ENCODE measurements at regions not wholly inside any gene's neighbourhood (a gene's known extent, or its start where the extent isn't known, plus 50 kb on each side); places are given as distances from the start of the nearest gene placed in this dataset.

DNA sequence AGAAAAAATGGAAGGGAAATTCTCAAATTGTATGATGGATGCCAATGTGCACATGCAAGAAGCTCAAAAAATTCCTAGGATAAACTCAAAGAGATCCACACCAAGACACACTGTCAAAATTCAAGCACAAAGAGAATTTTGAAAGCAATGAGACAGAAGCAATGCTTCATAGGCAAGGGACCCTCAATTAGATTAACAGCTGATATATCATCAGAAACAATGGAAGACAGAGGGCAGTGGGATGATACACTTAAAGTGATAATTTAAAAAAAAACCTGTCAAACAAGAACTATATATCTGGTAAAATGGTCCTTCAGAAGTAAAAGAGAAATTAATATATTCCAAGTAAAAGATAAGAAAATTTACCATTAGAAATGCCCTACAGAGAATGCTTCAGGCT, 306.3 kb upstream of the PCDH7 start:
- Histone ChIP-seq H3K4me3 (ENCODE audit: low read depth, low read length) (no peak overlapping the region), H3K9me3 (ENCODE audit: severe bottlenecking) (peaks cover 16% of the 10 kb centered on the region), H3K27me3 (ENCODE audit: insufficient read depth, low read depth, severe bottlenecking) (no peaks in the 10 kb centered on the region), H3K36me3 (no peaks in the 10 kb centered on the region), H3K27ac (no peak overlapping the region)
- TF ChIP-seq, protein P1, sequence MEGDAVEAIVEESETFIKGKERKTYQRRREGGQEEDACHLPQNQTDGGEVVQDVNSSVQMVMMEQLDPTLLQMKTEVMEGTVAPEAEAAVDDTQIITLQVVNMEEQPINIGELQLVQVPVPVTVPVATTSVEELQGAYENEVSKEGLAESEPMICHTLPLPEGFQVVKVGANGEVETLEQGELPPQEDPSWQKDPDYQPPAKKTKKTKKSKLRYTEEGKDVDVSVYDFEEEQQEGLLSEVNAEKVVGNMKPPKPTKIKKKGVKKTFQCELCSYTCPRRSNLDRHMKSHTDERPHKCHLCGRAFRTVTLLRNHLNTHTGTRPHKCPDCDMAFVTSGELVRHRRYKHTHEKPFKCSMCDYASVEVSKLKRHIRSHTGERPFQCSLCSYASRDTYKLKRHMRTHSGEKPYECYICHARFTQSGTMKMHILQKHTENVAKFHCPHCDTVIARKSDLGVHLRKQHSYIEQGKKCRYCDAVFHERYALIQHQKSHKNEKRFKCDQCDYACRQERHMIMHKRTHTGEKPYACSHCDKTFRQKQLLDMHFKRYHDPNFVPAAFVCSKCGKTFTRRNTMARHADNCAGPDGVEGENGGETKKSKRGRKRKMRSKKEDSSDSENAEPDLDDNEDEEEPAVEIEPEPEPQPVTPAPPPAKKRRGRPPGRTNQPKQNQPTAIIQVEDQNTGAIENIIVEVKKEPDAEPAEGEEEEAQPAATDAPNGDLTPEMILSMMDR (IDR thresholded peaks at IDR 0.05; ENCODE audit: low read depth, low read length): no peak
- no peak for DNase-seq

DNA sequence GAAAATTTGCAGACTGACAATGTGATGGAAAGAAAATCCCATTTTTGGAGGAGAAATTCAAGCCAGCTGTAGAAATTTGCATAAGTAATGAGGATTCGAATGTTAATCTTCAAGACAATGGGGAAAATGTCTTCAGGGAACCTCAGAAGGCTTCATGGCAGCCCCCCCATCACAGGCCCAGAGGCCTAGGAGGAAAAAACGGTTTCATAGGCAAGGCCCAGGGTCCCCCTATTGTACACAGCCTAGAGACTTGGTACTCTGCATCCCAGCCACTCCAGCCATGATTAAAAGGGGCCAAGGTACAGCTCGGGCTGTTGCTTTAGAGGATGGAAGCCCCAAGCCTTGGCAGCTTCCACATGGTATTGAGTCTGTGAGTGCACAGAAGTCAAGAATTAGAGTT, 303.6 kb upstream of the PCDH7 start:
- no peaks in the 10 kb centered on the region for H3K27me3 ChIP-seq (ENCODE audit: insufficient read depth, low read depth, severe bottlenecking)
- DNase-seq: no peak
- no peak overlapping the region for H3K4me3 ChIP-seq (ENCODE audit: low read depth, low read length)
- H3K9me3 ChIP-seq (ENCODE audit: severe bottlenecking): peaks cover 16% of the 10 kb centered on the region
- TF ChIP-seq, protein P1 (IDR thresholded peaks at IDR 0.05; ENCODE audit: low read depth, low read length): no peak
- no peak overlapping the region for H3K27ac ChIP-seq
- no peaks in the 10 kb centered on the region for H3K36me3 ChIP-seq

DNA sequence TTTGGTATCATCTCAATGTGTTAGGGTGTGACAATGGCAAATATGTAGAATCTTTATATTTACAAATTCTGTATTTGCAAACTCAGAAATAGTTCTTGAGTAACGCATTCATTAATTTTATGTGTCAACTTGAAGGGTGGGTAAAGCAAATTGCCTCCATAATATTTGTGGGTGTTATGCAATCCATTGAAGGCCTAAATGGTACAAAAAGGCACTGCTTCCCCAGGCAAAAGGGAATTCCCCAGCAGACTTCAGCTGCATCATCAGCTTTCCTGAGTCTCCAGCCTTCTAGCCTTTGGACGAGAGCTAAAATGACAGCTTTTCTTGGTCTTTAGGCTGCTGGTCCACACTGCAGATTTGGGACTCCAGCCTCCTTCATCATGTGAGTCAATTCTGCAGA, 292.2 kb upstream of the PCDH7 start:
- H3K27ac ChIP-seq: no peak overlapping the region
- DNase-seq: no peak
- H3K4me3 ChIP-seq (ENCODE audit: low read depth, low read length): no peak overlapping the region
- no peaks in the 10 kb centered on the region for H3K36me3 ChIP-seq
- H3K27me3 ChIP-seq (ENCODE audit: insufficient read depth, low read depth, severe bottlenecking): no peaks in the 10 kb centered on the region
- TF ChIP-seq, protein P1 (IDR thresholded peaks at IDR 0.05; ENCODE audit: low read depth, low read length): no peak
- no peaks in the 10 kb centered on the region for H3K9me3 ChIP-seq (ENCODE audit: severe bottlenecking)

DNA sequence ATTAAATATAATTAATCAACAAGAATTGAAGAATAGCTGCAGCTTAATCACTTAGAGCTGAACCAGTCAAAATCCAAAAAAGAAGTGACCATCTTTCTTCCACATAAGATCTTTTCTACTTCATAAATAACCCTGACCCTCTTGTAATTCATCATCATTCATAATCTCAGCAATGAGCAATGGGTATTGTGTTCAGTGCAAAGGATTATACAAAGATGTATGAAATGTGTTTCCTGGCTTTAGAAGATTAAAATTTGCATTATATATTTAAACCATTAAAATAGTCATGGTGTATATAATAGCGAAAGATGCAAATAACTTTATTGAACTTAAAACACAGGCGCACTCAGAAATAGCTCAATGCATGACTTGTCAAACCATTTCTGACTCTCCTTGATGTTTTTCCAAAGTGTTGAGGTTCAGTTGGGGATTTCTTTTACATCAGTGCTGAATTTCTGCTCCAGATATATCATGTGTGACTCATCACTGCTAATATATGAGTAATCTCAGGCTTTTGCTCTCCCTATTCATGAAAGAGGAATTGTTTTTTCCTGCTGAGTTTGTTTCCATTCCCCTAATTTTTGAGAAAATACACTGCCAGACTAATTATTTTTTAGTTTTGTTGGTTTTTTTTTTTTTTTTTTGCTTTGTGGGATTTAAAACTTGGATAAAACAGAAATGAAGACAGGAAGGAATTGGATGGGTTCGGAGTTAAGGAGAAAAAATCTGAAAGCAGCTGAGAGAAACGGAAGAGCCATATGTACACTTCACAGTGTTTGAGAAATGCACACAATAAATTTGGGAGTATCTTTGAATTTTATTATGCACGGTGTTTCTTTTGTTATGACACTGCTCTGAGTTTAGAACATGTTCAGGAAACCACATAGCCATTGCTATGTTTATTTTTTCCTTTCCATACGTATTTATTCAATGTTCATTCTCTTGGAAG, 290.1 kb upstream of the PCDH7 start:
- Histone ChIP-seq H3K36me3 (no peaks in the 10 kb centered on the region), H3K27me3 (ENCODE audit: insufficient read depth, low read depth, severe bottlenecking) (no peaks in the 10 kb centered on the region), H3K4me3 (ENCODE audit: low read depth, low read length) (no peak overlapping the region), H3K9me3 (ENCODE audit: severe bottlenecking) (no peaks in the 10 kb centered on the region), H3K27ac (no peak overlapping the region)
- DNase-seq: no peak
- TF ChIP-seq, protein P1 (IDR thresholded peaks at IDR 0.05; ENCODE audit: low read depth, low read length): no peak

DNA sequence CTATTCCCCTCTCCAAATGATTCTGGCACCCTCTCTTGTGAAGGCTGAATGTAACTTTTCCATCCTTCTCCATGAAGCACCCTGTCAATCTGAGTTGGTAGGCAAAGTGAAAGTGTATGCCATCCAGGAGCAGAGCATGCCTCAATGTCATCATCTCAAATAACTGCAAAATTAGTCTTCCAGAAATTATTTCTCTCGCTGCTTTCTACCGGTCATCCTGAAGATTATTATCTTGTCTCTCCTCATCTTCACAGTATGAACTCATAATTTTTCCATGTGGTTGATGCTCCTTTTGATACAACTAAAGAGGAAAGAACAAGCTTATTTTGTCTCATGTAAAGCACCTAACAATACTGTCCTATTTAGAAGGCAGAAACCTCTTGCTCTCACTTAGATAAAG, 285.5 kb upstream of the PCDH7 start:
- H3K36me3 ChIP-seq: no peaks in the 10 kb centered on the region
- H3K27me3 ChIP-seq (ENCODE audit: insufficient read depth, low read depth, severe bottlenecking): no peaks in the 10 kb centered on the region
- TF ChIP-seq, protein P1 (IDR thresholded peaks at IDR 0.05; ENCODE audit: low read depth, low read length): no peak
- no peaks in the 10 kb centered on the region for H3K9me3 ChIP-seq (ENCODE audit: severe bottlenecking)
- no peak overlapping the region for H3K27ac ChIP-seq
- no peak for DNase-seq
- H3K4me3 ChIP-seq (ENCODE audit: low read depth, low read length): no peak overlapping the region

Data from WERI-Rb-1 (cell line).